Neuronal stem cell (in vitro differentiated cells): ENCODE measurements at regions not wholly inside any gene's neighbourhood (a gene's known extent, or its start where the extent isn't known, plus 50 kb on each side); places are given as distances from the start of the nearest gene placed in this dataset.

Experiments
- DNase-seq: peaks from one replicate; pipeline ENCODE4 v3.0.0-alpha.2; 2013; ENCODE audit warnings: low spot score
- H2AFZ ChIP-seq: one replicate; pipeline ENCODE4 v1.6.1; 2013; ENCODE audit warnings: mild to moderate bottlenecking, low read length, inconsistent platforms
- H2AK5ac ChIP-seq: 2 replicates; pipeline ENCODE4 v1.6.1; 2013; ENCODE audit warnings: low read depth, mild to moderate bottlenecking, inconsistent platforms, low read length, moderate library complexity, mixed read lengths
- H2BK120ac ChIP-seq: 2 replicates; pipeline ENCODE4 v1.6.1; 2013; ENCODE audit warnings: low read depth, mild to moderate bottlenecking, inconsistent platforms, low read length, moderate library complexity, mixed read lengths
- H2BK12ac ChIP-seq: one replicate; pipeline ENCODE4 v1.6.1; 2013; ENCODE audit warnings: low read length, inconsistent platforms
- H2BK15ac ChIP-seq: 2 replicates; pipeline ENCODE4 v1.6.1; 2013; ENCODE audit warnings: mild to moderate bottlenecking, low read length, inconsistent platforms, mixed read lengths
- H2BK5ac ChIP-seq: one replicate; pipeline ENCODE4 v1.6.1; 2013; ENCODE audit warnings: inconsistent platforms, mild to moderate bottlenecking, low read length, moderate library complexity
- H3K14ac ChIP-seq: one replicate; pipeline ENCODE4 v1.6.1; 2013; ENCODE audit warnings: low read length, inconsistent platforms
- H3K18ac ChIP-seq: 2 replicates; pipeline ENCODE4 v1.6.1; 2013; ENCODE audit warnings: low read length, inconsistent platforms
- H3K23ac ChIP-seq: 2 replicates; pipeline ENCODE4 v1.6.1; 2013; ENCODE audit warnings: low read depth, mild to moderate bottlenecking, mixed read lengths, low read length, inconsistent platforms; ENCODE audit not compliant: poor library complexity
- H3K27ac ChIP-seq: replicated peaks from 3 replicates; pipeline ENCODE4 v1.5.1; 2013; ENCODE audit warnings: low read length, inconsistent platforms
- H3K27me3 ChIP-seq, 3 experiments: 2 replicates each; pipeline ENCODE4 v1.6.1; 2013; ENCODE audit warnings: low read length in 3 of 3, mild to moderate bottlenecking in 2 of 3, inconsistent platforms in 1 of 3, low read depth in 1 of 3, mixed read lengths in 1 of 3, moderate library complexity in 1 of 3; ENCODE audit not compliant: control insufficient read depth in 3 of 3, insufficient read depth in 3 of 3
- H3K36me3 ChIP-seq, 2 donors: replicated peaks in 1 of 2; 2 replicates each; pipeline ENCODE4 v1.6.1; 2013; ENCODE audit warnings: low read length in 2 of 2; ENCODE audit not compliant: control insufficient read depth in 2 of 2, insufficient read depth in 2 of 2
- H3K4ac ChIP-seq: 2 replicates; pipeline ENCODE4 v1.6.1; 2013; ENCODE audit warnings: inconsistent platforms, mild to moderate bottlenecking, low read length, moderate library complexity
- H3K4me1 ChIP-seq, 2 donors: 1 replicate in 1 of 2; 2 replicates in 1 of 2; pipeline ENCODE4 v1.6.1; 2013; ENCODE audit warnings: low read length in 2 of 2, low read depth in 1 of 2; ENCODE audit not compliant: control insufficient read depth in 2 of 2, insufficient read depth in 1 of 2
- H3K4me2 ChIP-seq: one replicate; pipeline ENCODE4 v1.6.1; 2013; ENCODE audit warnings: mild to moderate bottlenecking, low read length, inconsistent platforms; ENCODE audit not compliant: insufficient read depth, poor library complexity, severe bottlenecking
- H3K4me3 ChIP-seq, 2 donors: 2 replicates each; pipeline ENCODE4 v1.5.1; 2013; ENCODE audit warnings: low read length in 2 of 2, mild to moderate bottlenecking in 2 of 2, inconsistent platforms in 1 of 2, moderate library complexity in 1 of 2
- H3K79me1 ChIP-seq: one replicate; pipeline ENCODE4 v1.6.1; 2013; ENCODE audit warnings: low read depth, mild to moderate bottlenecking, inconsistent platforms, low read length, moderate library complexity
- H3K9ac ChIP-seq: one replicate; pipeline ENCODE4 v1.6.1; 2013; ENCODE audit warnings: mild to moderate bottlenecking, low read depth, low read length, inconsistent platforms; ENCODE audit not compliant: poor library complexity
- H3K9me3 ChIP-seq, 2 donors: replicated peaks in 1 of 2; 2 replicates each; pipeline versions ENCODE3 to v1.6.1; 2013; ENCODE audit warnings: low read length in 2 of 2, mild to moderate bottlenecking in 2 of 2, inconsistent platforms in 1 of 2, low read depth in 1 of 2, mixed read lengths in 1 of 2, moderate library complexity in 1 of 2; ENCODE audit not compliant: control insufficient read depth in 2 of 2, insufficient read depth in 1 of 2
- H4K8ac ChIP-seq: one replicate; pipeline ENCODE4 v1.6.1; 2013; ENCODE audit warnings: low read depth, mild to moderate bottlenecking, inconsistent platforms, low read length, moderate library complexity
- H4K91ac ChIP-seq: one replicate; pipeline ENCODE4 v1.6.1; 2013; ENCODE audit warnings: low read length, low read depth, mild to moderate bottlenecking, inconsistent platforms; ENCODE audit not compliant: poor library complexity
- WGBS, 2 donors: extraction: QIAGEN DNeasy Blood & Tissue Kit; methylation state at CpG; one replicate each; pipeline ENCODE4 v1.1.7; 2013; ENCODE audit warnings: missing lambda C conversion rate in 2 of 2, mixed read lengths in 1 of 2; ENCODE audit not compliant: insufficient read length in 2 of 2, insufficient replicate concordance in 1 of 2; ENCODE audit errors: extremely low coverage in 2 of 2; 5-methylcytosine and 5-hydroxymethylcytosine counted together

- Histone ChIP-seq H3K14ac (no peak overlapping the region), H2BK15ac (no peak overlapping the region), H4K8ac (no peak overlapping the region), H3K9ac (no peak overlapping the region), H3K79me1 (no peaks in the 10 kb centered on the region), H3K27me3 (no peaks in the 10 kb centered on the region), H4K91ac (no peak overlapping the region), H3K4ac (no peak overlapping the region), H3K27ac (no peak overlapping the region), H3K23ac (no peak overlapping the region), H3K9me3 (peaks cover 0 to 1% of the 10 kb centered on the region in 2 donors), H3K4me1 (peaks cover 0 to 2% of the 10 kb centered on the region in 2 donors), H2BK12ac (no peak overlapping the region), H3K18ac (no peak overlapping the region), H2AFZ (no peak overlapping the region), H2BK120ac (no peak overlapping the region), H2BK5ac (no peak overlapping the region), H2AK5ac (no peak overlapping the region), H3K4me3 (no peak overlapping the region), H3K36me3 (no peaks in the 10 kb centered on the region), H3K4me2 (no peak overlapping the region)
- WGBS, 2 donors = no CpG with 5 or more reads among the region's 2 CpGs
- DNase-seq = no peak
Observed at GRCh38 chr15:26043018-26043417, 179.9 kb upstream of the ATP10A start.

- Histone ChIP-seq H4K91ac (no peak overlapping the region), H2BK120ac (no peak overlapping the region), H3K36me3 (no peaks in the 10 kb centered on the region), H3K27me3 (no peaks in the 10 kb centered on the region), H2BK5ac (no peak overlapping the region), H3K27ac (no peak overlapping the region), H2BK12ac (no peak overlapping the region), H2AFZ (no peak overlapping the region), H3K23ac (no peak overlapping the region), H3K4me2 (no peak overlapping the region), H3K4me1 (peaks cover 0 to 2% of the 10 kb centered on the region in 2 donors), H3K79me1 (no peaks in the 10 kb centered on the region), H3K14ac (no peak overlapping the region), H3K4ac (no peak overlapping the region), H3K9ac (no peak overlapping the region), H3K18ac (peak overlapping the region; percentile 61), H3K9me3 (peaks cover 0 to 1% of the 10 kb centered on the region in 2 donors), H2BK15ac (no peak overlapping the region), H2AK5ac (no peak overlapping the region), H3K4me3 (no peak overlapping the region), H4K8ac (no peak overlapping the region)
- no CpG with 5 or more reads among the region's 6 CpGs for WGBS, 2 donors
- DNase-seq = no peak
Observed at GRCh38 chr15:26038693-26039092, 175.6 kb upstream of the ATP10A start.

GRCh38 chr15:26037369-26037768 is 174.2 kb upstream of the ATP10A start:
- Histone ChIP-seq H2AK5ac (no peak overlapping the region), H2BK15ac (no peak overlapping the region), H2AFZ (no peak overlapping the region), H3K18ac (no peak overlapping the region), H4K8ac (no peak overlapping the region), H2BK120ac (no peak overlapping the region), H3K9ac (no peak overlapping the region), H3K27ac (no peak overlapping the region), H2BK5ac (no peak overlapping the region), H3K14ac (no peak overlapping the region), H3K4ac (no peak overlapping the region), H2BK12ac (no peak overlapping the region), H4K91ac (no peak overlapping the region), H3K4me2 (no peak overlapping the region), H3K36me3 (no peaks in the 10 kb centered on the region), H3K27me3 (no peaks in the 10 kb centered on the region), H3K4me3 (no peak overlapping the region), H3K79me1 (no peaks in the 10 kb centered on the region), H3K4me1 (peaks cover 0 to 2% of the 10 kb centered on the region in 2 donors), H3K23ac (no peak overlapping the region), H3K9me3 (peaks cover 0 to 1% of the 10 kb centered on the region in 2 donors)
- DNase-seq = no peak
- WGBS, 2 donors = no CpG with 5 or more reads among the region's 1 CpG

GRCh38 chr15:26033493-26033892 is 170.4 kb upstream of the ATP10A start:
- WGBS, 2 donors = no CpG with 5 or more reads among the region's 2 CpGs
- H3K14ac ChIP-seq = no peak overlapping the region

More at GRCh38 chr15:26033493-26033892, 170.4 kb upstream of the ATP10A start:
- no peak overlapping the region for H4K8ac ChIP-seq
- no peak overlapping the region for H3K4ac ChIP-seq
- no peaks in the 10 kb centered on the region for H3K36me3 ChIP-seq
- H2AK5ac ChIP-seq = no peak overlapping the region
- no peak overlapping the region for H3K27ac ChIP-seq
- no peak overlapping the region for H3K9ac ChIP-seq
- H2BK5ac ChIP-seq = no peak overlapping the region
- no peaks in the 10 kb centered on the region for H3K79me1 ChIP-seq
- H3K4me3 ChIP-seq = no peak overlapping the region
- no peak overlapping the region for H2BK120ac ChIP-seq
- H3K27me3 ChIP-seq = no peaks in the 10 kb centered on the region
- no peaks in the 10 kb centered on the region for H3K9me3 ChIP-seq
- H2BK12ac ChIP-seq = no peak overlapping the region
- H3K4me2 ChIP-seq = no peak overlapping the region
- no peak for DNase-seq
- no peaks in the 10 kb centered on the region for H3K4me1 ChIP-seq
- no peak overlapping the region for H3K23ac ChIP-seq
- no peak overlapping the region for H4K91ac ChIP-seq
- H2AFZ ChIP-seq = no peak overlapping the region
- no peak overlapping the region for H3K18ac ChIP-seq
- H2BK15ac ChIP-seq = no peak overlapping the region
